ENCODE measurements at regions not wholly inside any gene's neighbourhood (a gene's known extent, or its start where the extent isn't known, plus 50 kb on each side); places are given as distances from the start of the nearest gene placed in this dataset.

GRCh38 chr2:123153041-123153440, 872.0 kb upstream of the CNTNAP5 start:
- H3K4me1 Mint-ChIP-seq (ENCODE audit: low read depth, unreplicated experiment), result no peaks in the 10 kb centered on the region
- Histone ChIP-seq H3K79me2 (ENCODE audit: insufficient read depth, low read length) (no peaks in the 10 kb centered on the region), H3K27ac (ENCODE audit: low read depth, low read length) (no peak overlapping the region), H3K4me1 (ENCODE audit: insufficient read depth, low read length) (no peaks in the 10 kb centered on the region), H3K4me2 (ENCODE audit: low read length) (no peak overlapping the region), H3K9me3 (ENCODE audit: insufficient read depth, low read depth, low read length) (no peaks in the 10 kb centered on the region), H4K20me1 (ENCODE audit: insufficient read depth, low read length) (no peaks in the 10 kb centered on the region), H2AFZ (ENCODE audit: low read depth, low read length) (no peak overlapping the region), H3K9ac (ENCODE audit: low read length) (no peak overlapping the region), H3K36me3 (ENCODE audit: insufficient read depth, low read length) (no peaks in the 10 kb centered on the region), H3K4me3 (ENCODE audit: insufficient read depth, low read depth, low read length) (no peak overlapping the region), H3K27me3 (ENCODE audit: insufficient read depth, low read length) (no peaks in the 10 kb centered on the region)
- FAIRE-seq, result no peak
- H3K27me3 Mint-ChIP-seq (ENCODE audit: low read depth, unreplicated experiment), result no peaks in the 10 kb centered on the region
- H3K27ac Mint-ChIP-seq (ENCODE audit: unreplicated experiment), result no peak overlapping the region
- TF ChIP-seq EZH2 (IDR thresholded peaks at IDR 0.05; ENCODE audit: insufficient read depth, low read length) (no peak), CTCF (IDR thresholded peaks at IDR 0.05; ENCODE audit: insufficient read depth, low read depth, low read length) (no peak)
- DNase-seq (ENCODE audit: low read depth), result no peak
- H3K9me3 Mint-ChIP-seq (ENCODE audit: unreplicated experiment), result no peaks in the 10 kb centered on the region
- no peak overlapping the region for H3K4me3 Mint-ChIP-seq (ENCODE audit: unreplicated experiment)
- no peaks in the 10 kb centered on the region for H3K36me3 Mint-ChIP-seq (ENCODE audit: low read depth, unreplicated experiment)

GRCh38 chr2:123154195-123154594, 870.9 kb upstream of the CNTNAP5 start:
- Histone ChIP-seq H3K9ac (ENCODE audit: low read length) (no peak overlapping the region), H3K9me3 (ENCODE audit: insufficient read depth, low read depth, low read length) (no peaks in the 10 kb centered on the region), H2AFZ (ENCODE audit: low read depth, low read length) (no peak overlapping the region), H3K4me3 (ENCODE audit: insufficient read depth, low read depth, low read length) (no peak overlapping the region), H3K27ac (ENCODE audit: low read depth, low read length) (no peak overlapping the region), H3K4me1 (ENCODE audit: insufficient read depth, low read length) (no peaks in the 10 kb centered on the region), H3K36me3 (ENCODE audit: insufficient read depth, low read length) (no peaks in the 10 kb centered on the region), H3K27me3 (ENCODE audit: insufficient read depth, low read length) (no peaks in the 10 kb centered on the region), H3K79me2 (ENCODE audit: insufficient read depth, low read length) (no peaks in the 10 kb centered on the region), H3K4me2 (ENCODE audit: low read length) (no peak overlapping the region), H4K20me1 (ENCODE audit: insufficient read depth, low read length) (no peaks in the 10 kb centered on the region)
- TF ChIP-seq CTCF (IDR thresholded peaks at IDR 0.05; ENCODE audit: insufficient read depth, low read depth, low read length) (no peak), EZH2 (IDR thresholded peaks at IDR 0.05; ENCODE audit: insufficient read depth, low read length) (no peak)
- H3K9me3 Mint-ChIP-seq (ENCODE audit: unreplicated experiment), result no peaks in the 10 kb centered on the region
- no peaks in the 10 kb centered on the region for H3K36me3 Mint-ChIP-seq (ENCODE audit: low read depth, unreplicated experiment)
- DNase-seq (ENCODE audit: low read depth) (no peak), FAIRE-seq (no peak)
- no peaks in the 10 kb centered on the region for H3K27me3 Mint-ChIP-seq (ENCODE audit: low read depth, unreplicated experiment)
- no peak overlapping the region for H3K4me3 Mint-ChIP-seq (ENCODE audit: unreplicated experiment)
- H3K4me1 Mint-ChIP-seq (ENCODE audit: low read depth, unreplicated experiment), result no peaks in the 10 kb centered on the region
- no peak overlapping the region for H3K27ac Mint-ChIP-seq (ENCODE audit: unreplicated experiment)

GRCh38 chr2:123157016-123157415, 868.1 kb upstream of the CNTNAP5 start:
- Histone ChIP-seq H3K4me1 (ENCODE audit: insufficient read depth, low read length) (no peaks in the 10 kb centered on the region), H3K9ac (ENCODE audit: low read length) (no peak overlapping the region), H3K36me3 (ENCODE audit: insufficient read depth, low read length) (no peaks in the 10 kb centered on the region), H3K79me2 (ENCODE audit: insufficient read depth, low read length) (no peaks in the 10 kb centered on the region), H2AFZ (ENCODE audit: low read depth, low read length) (no peak overlapping the region), H3K9me3 (ENCODE audit: insufficient read depth, low read depth, low read length) (no peaks in the 10 kb centered on the region), H3K4me2 (ENCODE audit: low read length) (no peak overlapping the region), H4K20me1 (ENCODE audit: insufficient read depth, low read length) (no peaks in the 10 kb centered on the region), H3K27ac (ENCODE audit: low read depth, low read length) (no peak overlapping the region), H3K27me3 (ENCODE audit: insufficient read depth, low read length) (no peaks in the 10 kb centered on the region), H3K4me3 (ENCODE audit: insufficient read depth, low read depth, low read length) (no peak overlapping the region)
- Mint-ChIP-seq H3K27ac (ENCODE audit: unreplicated experiment) (no peak overlapping the region), H3K4me3 (ENCODE audit: unreplicated experiment) (no peak overlapping the region), H3K36me3 (ENCODE audit: low read depth, unreplicated experiment) (no peaks in the 10 kb centered on the region), H3K4me1 (ENCODE audit: low read depth, unreplicated experiment) (no peaks in the 10 kb centered on the region), H3K9me3 (ENCODE audit: unreplicated experiment) (no peaks in the 10 kb centered on the region), H3K27me3 (ENCODE audit: low read depth, unreplicated experiment) (no peaks in the 10 kb centered on the region)
- no peak for FAIRE-seq
- DNase-seq (ENCODE audit: low read depth), result no peak
- TF ChIP-seq EZH2 (IDR thresholded peaks at IDR 0.05; ENCODE audit: insufficient read depth, low read length), result no peak
- no peak for TF ChIP-seq CTCF (IDR thresholded peaks at IDR 0.05; ENCODE audit: insufficient read depth, low read depth, low read length)
